B cell (primary cell): ENCODE measurements at regions not wholly inside any gene's neighbourhood (a gene's known extent, or its start where the extent isn't known, plus 50 kb on each side); places are given as distances from the start of the nearest gene placed in this dataset.
A peak's percentile ranks its signal among the peaks of the same experiment; 100 is the strongest.

Experiments
- ATAC-seq: fragments of 200-7000 bp; cut with Tn5 transposase; one replicate; pipeline ENCODE4 v1.10.0; 2021; ENCODE audit warnings: low read depth, mild to moderate bottlenecking, moderate number of reproducible peaks, moderate library complexity
- CTCF ChIA-PET: fragments of 350-600 bp; sonication (Branson Sonifier 250); formaldehyde crosslinking; loops from one replicate; lab custom pipeline; 2021; ENCODE audit warnings: antibody characterized with exemption, inconsistent platforms; lab: Charles Lee
- POLR2A ChIA-PET: fragments of 350-600 bp; sonication (Branson Sonifier 250); formaldehyde crosslinking; loops from one replicate; lab custom pipeline; 2021; ENCODE audit warnings: antibody characterized with exemption; lab: Charles Lee
- DNase-seq: peaks from one replicate; pipeline ENCODE4 v3.0.0; 2013
- H2AFZ ChIP-seq: 2 replicates; pipeline ENCODE4 v1.6.1; 2012; ENCODE audit warnings: mild to moderate bottlenecking, low read depth, low read length; ENCODE audit not compliant: insufficient read depth, poor library complexity, severe bottlenecking
- H3K27ac ChIP-seq, 2 donors: 1 replicate in 1 of 2; 2 replicates in 1 of 2; pipeline ENCODE4 v1.5.1; 2012 to 2013; ENCODE audit warnings: low read length in 2 of 2, mild to moderate bottlenecking in 2 of 2, moderate library complexity in 1 of 2
- H3K27me3 ChIP-seq, 4 experiments: fragments of 200-600 bp in 1 of 4; sonication (generic) in 1 of 4; replicated peaks in 1 of 4; 1 replicate in 2 of 4; 2 replicates in 2 of 4; pipeline versions ENCODE4 v1.6.1 to v1.7.0; 2013 to 2016; ENCODE audit warnings: low read length in 3 of 4, mild to moderate bottlenecking in 2 of 4, mixed read lengths in 1 of 4, moderate library complexity in 1 of 4; ENCODE audit not compliant: insufficient read depth in 4 of 4, control insufficient read depth in 3 of 4; ENCODE audit errors: control extremely low read depth in 1 of 4
- H3K36me3 ChIP-seq, 2 experiments: replicated peaks in 1 of 2; 1 replicate in 1 of 2; 2 replicates in 1 of 2; pipeline versions ENCODE4 v1.6.1 to v1.7.1; 2013; ENCODE audit warnings: low read length in 1 of 2; ENCODE audit not compliant: insufficient read depth in 2 of 2, control insufficient read depth in 1 of 2; ENCODE audit errors: control extremely low read depth in 1 of 2, extremely low read depth in 1 of 2
- H3K4me1 ChIP-seq, 2 donors: fragments of 200-600 bp in 1 of 2; sonication (generic) in 1 of 2; 1 replicate in 1 of 2; 2 replicates in 1 of 2; pipeline versions ENCODE4 v1.5.1 to v1.6.1; 2013 to 2017; ENCODE audit warnings: low read length in 2 of 2; ENCODE audit not compliant: control insufficient read depth in 2 of 2, insufficient read depth in 2 of 2
- H3K4me2 ChIP-seq: replicated peaks from 2 replicates; pipeline ENCODE3; 2012; ENCODE audit warnings: mild to moderate bottlenecking, low read depth, low read length; ENCODE audit not compliant: poor library complexity, severe bottlenecking
- H3K4me3 ChIP-seq, 5 experiments: fragments of 200-600 bp in 1 of 5; sonication (generic) in 1 of 5; 1 replicate in 3 of 5; 2 replicates in 2 of 5; pipeline versions ENCODE4 v1.5.1 to v1.7.0; 2011 to 2016; ENCODE audit warnings: low read length in 4 of 5, mild to moderate bottlenecking in 4 of 5, low read depth in 2 of 5, control low read depth in 1 of 5, moderate library complexity in 1 of 5; ENCODE audit not compliant: insufficient read depth in 1 of 5; ENCODE audit errors: control extremely low read depth in 1 of 5, extremely low read depth in 1 of 5
- H3K79me2 ChIP-seq: fragments of 200-600 bp; sonication (generic); one replicate; pipeline ENCODE4 v1.6.0; 2016; ENCODE audit warnings: low read length; ENCODE audit not compliant: control insufficient read depth, insufficient read depth
- H3K9ac ChIP-seq: fragments of 200-600 bp; sonication (generic); 2 replicates; pipeline ENCODE4 v1.6.1; 2017; ENCODE audit warnings: mild to moderate bottlenecking, low read length, moderate library complexity
- H3K9me3 ChIP-seq, 3 donors: one replicate each; pipeline versions ENCODE4 v1.6.1 to v1.7.1; 2013; ENCODE audit warnings: low read length in 2 of 3; ENCODE audit not compliant: control insufficient read depth in 2 of 3, insufficient read depth in 1 of 3; ENCODE audit errors: control extremely low read depth in 1 of 3
- H4K20me1 ChIP-seq: 2 replicates; pipeline ENCODE4 v1.6.0; 2012; ENCODE audit warnings: mild to moderate bottlenecking, low read length; ENCODE audit not compliant: insufficient read depth, control insufficient read depth, poor library complexity, severe bottlenecking
- H3K27ac Mint-ChIP-seq: one replicate; pipeline ENCODE4 v1.8.0; 2021; ENCODE audit warnings: mixed read lengths
- H3K27me3 Mint-ChIP-seq: one replicate; pipeline ENCODE4 v1.8.0; 2021; ENCODE audit warnings: mixed read lengths
- H3K4me1 Mint-ChIP-seq: one replicate; pipeline ENCODE4 v1.8.0; 2021; ENCODE audit warnings: mixed read lengths
- H3K4me3 Mint-ChIP-seq: one replicate; pipeline ENCODE4 v1.8.0; 2021; ENCODE audit warnings: mixed read lengths
- H3K9me3 Mint-ChIP-seq: one replicate; pipeline ENCODE4 v1.8.0; 2022; ENCODE audit warnings: mixed read lengths; ENCODE audit not compliant: insufficient read depth
- CTCF ChIP-seq: fragments of 200-600 bp; IDR thresholded peaks from one replicate; pipeline ENCODE4 v1.8.0; 2022; ENCODE audit warnings: antibody characterized with exemption, mild to moderate bottlenecking
- EZH2 ChIP-seq: IDR thresholded peaks from 2 replicates; pipeline ENCODE4 v1.6.1; 2012; ENCODE audit warnings: borderline replicate concordance, low read depth, mild to moderate bottlenecking, moderate library complexity, low read length; ENCODE audit not compliant: insufficient read depth, poor library complexity, severe bottlenecking
- WGBS: methylation state at CpG from one replicate; pipeline ENCODE4 v1.1.5; 2013; ENCODE audit warnings: missing lambda C conversion rate; ENCODE audit not compliant: insufficient coverage; 5-methylcytosine and 5-hydroxymethylcytosine counted together
- intact Hi-C: fragments of 100-400 bp; cut with micrococcal nuclease; formaldehyde crosslinking; loops from one replicate; pipeline ENCODE4 v1.10.0; 2022

DNA sequence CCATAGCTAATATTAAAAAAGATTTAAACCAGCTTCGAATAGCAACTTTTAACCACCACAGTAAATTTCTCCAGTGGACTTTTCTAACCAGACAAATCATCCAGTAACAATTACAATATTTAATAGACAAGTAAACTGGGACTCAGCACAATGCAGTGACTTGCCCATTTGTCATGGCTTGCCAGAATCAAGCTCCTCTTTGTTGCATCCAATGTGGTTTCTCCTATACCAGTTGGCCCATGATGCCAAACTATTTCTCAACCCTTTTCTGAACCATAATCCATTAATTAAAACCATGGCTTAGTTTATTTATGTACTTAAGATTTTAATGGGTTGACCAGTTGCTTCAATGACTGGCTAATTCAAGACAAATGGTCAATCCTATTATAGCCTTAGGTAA lies 64.4 kb downstream of the DIO2 start:
- Histone ChIP-seq H3K9me3 (no peaks in the 10 kb centered on the region), H3K27me3 (no peaks in the 10 kb centered on the region), H3K4me2 (no peak overlapping the region), H4K20me1 (no peaks in the 10 kb centered on the region), H3K4me3 (no peak overlapping the region), H3K36me3 (no peaks in the 10 kb centered on the region), H3K4me1 (no peaks in the 10 kb centered on the region), H3K79me2 (no peaks in the 10 kb centered on the region), H3K9ac (no peak overlapping the region), H2AFZ (no peak overlapping the region), H3K27ac (no peak overlapping the region)
- intact Hi-C loops: no loop called here
- ChIA-PET POLR2A (no interaction called here), CTCF (no interaction called here)
- Mint-ChIP-seq H3K27ac (no peak overlapping the region), H3K9me3 (no peaks in the 10 kb centered on the region), H3K4me3 (no peak overlapping the region), H3K27me3 (no peaks in the 10 kb centered on the region), H3K4me1 (no peaks in the 10 kb centered on the region)
- TF ChIP-seq EZH2 (no peak), CTCF (no peak)
- no CpG with 5 or more reads among the region's 1 CpG for WGBS
- DNase-seq (no peak), ATAC-seq (no peak)

GRCh38 chr14:80136358-80136757 lies 74.9 kb downstream of the DIO2 start:
- Histone ChIP-seq H2AFZ (no peak overlapping the region), H3K27ac (no peak overlapping the region), H3K79me2 (no peaks in the 10 kb centered on the region), H3K4me1 (no peaks in the 10 kb centered on the region), H3K4me2 (no peak overlapping the region), H3K9me3 (peaks cover 3 to 18% (median 6%) of the 10 kb centered on the region in 3 donors), H3K4me3 (no peak overlapping the region), H3K9ac (no peak overlapping the region), H3K27me3 (no peaks in the 10 kb centered on the region), H3K36me3 (no peaks in the 10 kb centered on the region), H4K20me1 (no peaks in the 10 kb centered on the region)
- no peaks in the 10 kb centered on the region for H3K27me3 Mint-ChIP-seq
- H3K9me3 Mint-ChIP-seq: peaks cover 17% of the 10 kb centered on the region
- POLR2A ChIA-PET: no interaction called here
- ATAC-seq: no peak
- CTCF ChIA-PET: no interaction called here
- peak; percentile 47 for DNase-seq
- intact Hi-C loops: no loop called here
- 94% methylated on average over 4 of the region's 4 CpGs for WGBS
- no peak overlapping the region for H3K27ac Mint-ChIP-seq
- no peaks in the 10 kb centered on the region for H3K4me1 Mint-ChIP-seq
- no peak overlapping the region for H3K4me3 Mint-ChIP-seq
- TF ChIP-seq EZH2: no peak
- no peak for TF ChIP-seq CTCF
